Stomach (tissue), 4 donors: ENCODE measurements at regions not wholly inside any gene's neighbourhood (a gene's known extent, or its start where the extent isn't known, plus 50 kb on each side); places are given as distances from the start of the nearest gene placed in this dataset.

Experiments
- EP300 ChIP-seq: sonication (generic); formaldehyde crosslinking; IDR thresholded peaks from one replicate; pipeline ENCODE4 v1.6.1; 2017; ENCODE audit warnings: antibody characterized with exemption
- POLR2A ChIP-seq, 4 donors: fragments of 450-650 bp; IDR thresholded peaks; one replicate each; pipeline ENCODE4 v1.6.1; 2016; ENCODE audit warnings: antibody characterized with exemption in 4 of 4, control low read depth in 2 of 4, mild to moderate bottlenecking in 1 of 4, moderate library complexity in 1 of 4
- POLR2AphosphoS5 ChIP-seq, 3 donors: sonication (generic); formaldehyde crosslinking; IDR thresholded peaks; one replicate each; pipeline ENCODE4 v1.6.1; 2016; ENCODE audit warnings: antibody characterized with exemption in 3 of 3
- TF ChIP-seq, protein P1 (sequence below), 7 experiments: fragments of 450-650 bp in 4 of 7; fragments of 200-600 bp in 3 of 7; sonication (generic) in 3 of 7; IDR thresholded peaks; one replicate each; pipeline ENCODE4 v1.5.1; 2016 to 2019; ENCODE audit warnings: antibody characterized with exemption in 7 of 7, control low read depth in 2 of 7, mild to moderate bottlenecking in 1 of 7

DNA sequence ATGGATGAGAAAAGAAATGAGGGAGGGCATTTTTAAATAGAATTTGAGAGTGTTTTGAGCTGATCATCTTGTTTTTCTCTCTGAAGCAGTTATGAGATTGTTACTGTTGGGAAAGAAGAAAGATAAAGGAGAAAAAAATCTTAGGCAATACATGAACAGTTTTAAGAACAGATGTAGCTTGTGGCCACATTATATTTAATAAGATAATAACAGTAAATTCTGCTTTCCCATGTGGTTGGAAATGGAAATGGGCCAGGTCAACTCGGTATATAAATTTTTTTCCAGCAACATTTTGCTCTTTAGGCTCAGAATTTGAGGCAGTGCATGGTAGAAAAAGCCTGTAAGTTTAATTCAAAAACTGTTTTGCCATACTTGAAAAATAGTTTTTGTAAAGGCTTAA is 118.7 kb downstream of the POSTN start:
- TF ChIP-seq, protein P1, sequence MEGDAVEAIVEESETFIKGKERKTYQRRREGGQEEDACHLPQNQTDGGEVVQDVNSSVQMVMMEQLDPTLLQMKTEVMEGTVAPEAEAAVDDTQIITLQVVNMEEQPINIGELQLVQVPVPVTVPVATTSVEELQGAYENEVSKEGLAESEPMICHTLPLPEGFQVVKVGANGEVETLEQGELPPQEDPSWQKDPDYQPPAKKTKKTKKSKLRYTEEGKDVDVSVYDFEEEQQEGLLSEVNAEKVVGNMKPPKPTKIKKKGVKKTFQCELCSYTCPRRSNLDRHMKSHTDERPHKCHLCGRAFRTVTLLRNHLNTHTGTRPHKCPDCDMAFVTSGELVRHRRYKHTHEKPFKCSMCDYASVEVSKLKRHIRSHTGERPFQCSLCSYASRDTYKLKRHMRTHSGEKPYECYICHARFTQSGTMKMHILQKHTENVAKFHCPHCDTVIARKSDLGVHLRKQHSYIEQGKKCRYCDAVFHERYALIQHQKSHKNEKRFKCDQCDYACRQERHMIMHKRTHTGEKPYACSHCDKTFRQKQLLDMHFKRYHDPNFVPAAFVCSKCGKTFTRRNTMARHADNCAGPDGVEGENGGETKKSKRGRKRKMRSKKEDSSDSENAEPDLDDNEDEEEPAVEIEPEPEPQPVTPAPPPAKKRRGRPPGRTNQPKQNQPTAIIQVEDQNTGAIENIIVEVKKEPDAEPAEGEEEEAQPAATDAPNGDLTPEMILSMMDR (IDR thresholded peaks at IDR 0.05): no peak
- TF ChIP-seq POLR2AphosphoS5 (IDR thresholded peaks at IDR 0.05) (no peak), EP300 (no peak), POLR2A (IDR thresholded peaks at IDR 0.05) (no peak)
